ENCODE measurements at regions not wholly inside any gene's neighbourhood (a gene's known extent, or its start where the extent isn't known, plus 50 kb on each side); places are given as distances from the start of the nearest gene placed in this dataset.

DNA sequence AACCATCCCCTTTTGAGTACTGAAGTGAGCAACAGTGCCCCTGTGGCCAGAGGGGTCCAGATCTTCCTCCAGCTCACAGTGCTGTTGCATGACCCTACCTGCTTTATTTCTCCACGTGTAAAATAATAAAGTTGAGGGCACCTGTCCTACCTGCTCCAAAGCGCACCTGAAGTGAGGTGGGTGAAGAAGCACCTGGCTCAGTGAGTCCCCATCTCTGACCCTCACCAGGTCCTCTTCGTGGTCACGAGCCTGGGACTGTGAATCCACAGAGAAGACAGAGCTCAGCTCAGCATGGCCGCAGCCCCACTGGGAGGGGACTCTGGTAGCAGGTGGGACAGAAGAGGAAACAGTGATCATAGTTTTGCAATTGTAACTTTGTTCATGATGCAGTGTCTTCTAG is 976.7 kb upstream of the TMEM132C start:
- Histone ChIP-seq H3K9ac (replicated peaks in 1 of 4; ENCODE audit: extremely low read depth in 1 of 4, low read depth in 3 of 4, low read length in 3 of 4) (no peak overlapping the region), H4K8ac (ENCODE audit: extremely low read depth, insufficient read depth, low read length) (no peak overlapping the region), H2AK5ac (ENCODE audit: low read depth, low read length) (no peak overlapping the region), H3K27ac (ENCODE audit: low read depth, low read length) (no peak overlapping the region), H3K79me1 (ENCODE audit: low read depth, low read length) (no peaks in the 10 kb centered on the region), H3K79me2 (ENCODE audit: control insufficient read depth in 1 of 2, insufficient read depth in 2 of 2, low read length in 2 of 2) (no peaks in the 10 kb centered on the region), H2BK12ac (ENCODE audit: low read depth, low read length) (no peak overlapping the region), H3K23ac (ENCODE audit: insufficient read length) (no peak overlapping the region), H2BK5ac (ENCODE audit: low read depth, low read length) (no peak overlapping the region), H3K23me2 (ENCODE audit: low read depth, low read length) (no peaks in the 10 kb centered on the region), H3K4me2 (ENCODE audit: insufficient read depth in 1 of 2, low read depth in 2 of 2, low read length in 2 of 2) (no peak overlapping the region), H3K9me3 (ENCODE audit: insufficient read depth in 2 of 2, low read depth in 1 of 2, low read length in 1 of 2) (no peaks in the 10 kb centered on the region), H4K91ac (replicated peaks; ENCODE audit: insufficient read length, low read length) (no peak overlapping the region), H2BK120ac (replicated peaks; ENCODE audit: low read depth, low read length) (no peak overlapping the region), H3K4ac (replicated peaks; ENCODE audit: insufficient read length, low read depth, low read length) (no peak overlapping the region), H2BK20ac (ENCODE audit: low read length) (no peak overlapping the region), H3K27me3 (replicated peaks in 1 of 4; ENCODE audit: control insufficient read depth in 3 of 4, extremely low read depth in 1 of 4, insufficient read depth in 3 of 4, low read length in 3 of 4) (no peaks in the 10 kb centered on the region), H3K14ac (ENCODE audit: insufficient read length) (no peak overlapping the region), H3K4me1 (replicated peaks in 1 of 4; ENCODE audit: control insufficient read depth in 3 of 4, insufficient read depth in 4 of 4, low read length in 3 of 4) (no peaks in the 10 kb centered on the region), H4K5ac (ENCODE audit: insufficient read length, low read depth, low read length) (no peak overlapping the region), H2BK15ac (ENCODE audit: low read length) (no peak overlapping the region), H3K56ac (replicated peaks; ENCODE audit: insufficient read length, low read depth, low read length) (no peak overlapping the region), H3K36me3 (ENCODE audit: control insufficient read depth in 2 of 4, insufficient read depth in 4 of 4, low read length in 3 of 4) (no peaks in the 10 kb centered on the region), H2AFZ (ENCODE audit: low read length) (no peak overlapping the region), H3K18ac (ENCODE audit: extremely low read depth, low read length) (no peak overlapping the region), H4K20me1 (replicated peaks in 1 of 2; ENCODE audit: control insufficient read depth in 1 of 2, insufficient read depth in 2 of 2, low read length in 2 of 2) (no peaks in the 10 kb centered on the region), H3K4me3 (ENCODE audit: extremely low read depth in 1 of 4, insufficient read depth in 2 of 4, low read depth in 3 of 4, low read length in 4 of 4) (no peak overlapping the region)
- ChIA-PET CTCF (ENCODE audit: partially characterized antibody) (interaction anchor here (0.6 to 7.0 kb wide), 13 partner anchors 9 to 1046 kb away, joined by 3 to 82 read pairs (median 4); no protein-coding TSS in a partner anchor), POLR2A (ENCODE audit: partially characterized antibody) (no interaction called here)
- FAIRE-seq (no peak), DNase-seq (ENCODE audit: low read depth in 1 of 2, low spot score in 2 of 2) (no peak)
- WGBS, 2 experiments (ENCODE audit: extremely low coverage in 1 of 2, insufficient coverage in 1 of 2, insufficient read length in 1 of 2, insufficient replicate concordance in 2 of 2, low coverage in 1 of 2, low lambda C conversion rate in 2 of 2, missing lambda C conversion rate in 1 of 2) = 90% methylated on average over 5 of the region's 5 CpGs; no CpG with 5 or more reads in 1 of the 2 experiments
- TF ChIP-seq CTCF (IDR thresholded peaks at IDR 0.05; ENCODE audit: control extremely low read depth in 1 of 3, insufficient read depth in 1 of 3, low read depth in 1 of 3, low read length in 3 of 3) = peak in 1 of 3 experiments; percentile 15; a peak in 1 of 4 replicates
- TF ChIP-seq FOSL1 (IDR thresholded peaks at IDR 0.05; ENCODE audit: insufficient read depth, low read depth, low read length) = no peak
